HG03095 (cell line): ENCODE measurements at regions not wholly inside any gene's neighbourhood (a gene's known extent, or its start where the extent isn't known, plus 50 kb on each side); places are given as distances from the start of the nearest gene placed in this dataset.
"Not testable (repeated sequence)": the region's sequence is repeated elsewhere in the genome, so short reads cannot be mapped to it uniquely, and the experiment has no call there.

ENCODE experiments used
- ATAC-seq: cut with Tn5 transposase; IDR thresholded peaks from one replicate; pipeline ENCODE4 v1.9.1; 2021; ENCODE audit warnings: moderate library complexity; ENCODE audit not compliant: unreplicated experiment

GRCh38 chr10:53441843-53442242 is 669.3 kb upstream of the MBL2 start:
- no peak for ATAC-seq

- ATAC-seq = no peak
These were observed 668.0 kb upstream of the MBL2 start for GRCh38 chr10:53440601-53441000.

- not testable (repeated sequence) for ATAC-seq
These were observed 666.5 kb upstream of the MBL2 start for GRCh38 chr10:53439075-53439474.

GRCh38 chr10:53434413-53434812 is 661.8 kb upstream of the MBL2 start:
- no peak for ATAC-seq

- ATAC-seq = no peak
These were observed 659.5 kb upstream of the MBL2 start for GRCh38 chr10:53432035-53432434.

GRCh38 chr10:53430974-53431373 is 658.4 kb upstream of the MBL2 start:
- no peak for ATAC-seq

- ATAC-seq = no peak
These were observed 657.7 kb upstream of the MBL2 start for GRCh38 chr10:53430127-53430891.

GRCh38 chr10:53422223-53422888 is 649.8 kb upstream of the MBL2 start:
- ATAC-seq = no peak

GRCh38 chr10:53412651-53413050 is 640.1 kb upstream of the MBL2 start:
- no peak for ATAC-seq

- no peak for ATAC-seq
These were observed 633.9 kb upstream of the MBL2 start for GRCh38 chr10:53406532-53406931.

GRCh38 chr10:53403688-53404087 is 631.1 kb upstream of the MBL2 start:
- ATAC-seq = no peak

GRCh38 chr10:53402594-53402993 is 630.0 kb upstream of the MBL2 start:
- no peak for ATAC-seq

- no peak for ATAC-seq
These were observed 629.0 kb upstream of the MBL2 start for GRCh38 chr10:53401536-53401935.

- no peak for ATAC-seq
These were observed 624.3 kb upstream of the MBL2 start for GRCh38 chr10:53396876-53397275.

GRCh38 chr10:53395449-53395848 is 622.9 kb upstream of the MBL2 start:
- ATAC-seq = no peak

- no peak for ATAC-seq
These were observed 615.0 kb upstream of the MBL2 start for GRCh38 chr10:53387562-53387961.

- no peak for ATAC-seq
These were observed 610.0 kb upstream of the MBL2 start for GRCh38 chr10:53382543-53382942.

- no peak for ATAC-seq
These were observed 607.4 kb upstream of the MBL2 start for GRCh38 chr10:53379956-53380355.

- no peak for ATAC-seq
These were observed 597.8 kb upstream of the MBL2 start for GRCh38 chr10:53370347-53370746.

GRCh38 chr10:53361936-53362335 is 589.4 kb upstream of the MBL2 start:
- ATAC-seq = no peak

GRCh38 chr10:53361281-53361680 is 588.7 kb upstream of the MBL2 start:
- no peak for ATAC-seq

- not testable (repeated sequence) for ATAC-seq
These were observed 586.4 kb upstream of the MBL2 start for GRCh38 chr10:53358978-53359377.

GRCh38 chr10:53358536-53358935 is 586.0 kb upstream of the MBL2 start:
- no peak for ATAC-seq
